Fibroblast of peridontal ligament (primary cell): ENCODE measurements at regions not wholly inside any gene's neighbourhood (a gene's known extent, or its start where the extent isn't known, plus 50 kb on each side); places are given as distances from the start of the nearest gene placed in this dataset.

Experiments
- DNase-seq: peaks from one replicate; pipeline ENCODE4 v3.0.0-alpha.2; 2010; ENCODE audit errors: extremely low read depth

GRCh38 chrX:805103-805670 is 174.6 kb downstream of the SHOX start:
- no peak for DNase-seq

DNA sequence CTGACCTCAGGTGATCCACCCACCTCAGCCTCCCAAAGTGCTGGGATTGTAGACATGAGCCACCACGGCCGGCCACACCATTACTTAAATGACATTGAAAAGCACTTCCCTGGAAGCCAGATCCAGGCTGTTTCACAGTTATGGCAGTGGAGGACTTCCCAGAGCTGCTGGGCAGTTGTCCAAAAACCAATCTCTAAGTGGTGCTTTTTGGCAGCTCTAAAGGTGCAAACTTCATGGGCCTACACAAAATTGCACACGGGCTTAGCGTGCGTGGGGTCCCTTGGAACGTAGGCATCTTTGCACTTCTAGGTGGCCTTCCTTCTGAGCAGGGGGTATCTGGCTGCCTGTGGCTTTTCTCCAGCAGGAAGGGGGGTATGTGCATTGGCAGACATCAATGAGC is 172.3 kb downstream of the SHOX start:
- DNase-seq = no peak

- no peak for DNase-seq
Measured at GRCh38 chrX:799808-800207, 169.2 kb downstream of the SHOX start.

GRCh38 chrX:794311-794710 is 163.7 kb downstream of the SHOX start:
- no peak for DNase-seq

- DNase-seq = no peak
Measured at GRCh38 chrX:793216-793770, 162.7 kb downstream of the SHOX start.

- no peak for DNase-seq
Measured at GRCh38 chrX:791479-792034, 161.0 kb downstream of the SHOX start.

DNA sequence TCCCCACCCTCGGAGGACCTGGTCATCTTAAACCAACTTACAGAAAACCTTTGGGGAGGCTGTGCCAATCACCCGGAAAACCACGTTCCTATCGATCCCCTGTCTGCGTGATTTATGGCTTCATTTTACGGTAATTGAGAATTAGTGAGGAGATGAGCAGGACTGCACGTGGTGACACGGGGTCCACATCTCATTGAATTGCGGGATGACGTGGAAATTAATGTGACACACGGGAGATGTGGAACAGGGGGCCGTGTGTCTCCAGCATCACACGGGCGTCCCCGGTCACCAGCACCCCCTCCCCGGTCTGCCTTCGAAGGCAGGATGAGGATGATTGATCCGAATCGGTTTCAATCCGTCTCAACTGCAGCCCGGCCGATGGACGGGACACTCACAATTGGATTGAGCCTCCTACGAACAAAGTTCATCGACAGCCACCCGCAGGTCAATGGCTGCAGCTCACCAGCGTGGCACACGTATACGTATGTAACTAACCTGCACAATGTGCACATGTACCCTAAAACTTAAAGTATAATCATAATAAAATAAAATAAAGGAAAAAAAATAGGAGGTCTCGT is 160.3 kb downstream of the SHOX start:
- no peak for DNase-seq

- no peak for DNase-seq
Measured at GRCh38 chrX:790041-790506, 159.5 kb downstream of the SHOX start.

DNA sequence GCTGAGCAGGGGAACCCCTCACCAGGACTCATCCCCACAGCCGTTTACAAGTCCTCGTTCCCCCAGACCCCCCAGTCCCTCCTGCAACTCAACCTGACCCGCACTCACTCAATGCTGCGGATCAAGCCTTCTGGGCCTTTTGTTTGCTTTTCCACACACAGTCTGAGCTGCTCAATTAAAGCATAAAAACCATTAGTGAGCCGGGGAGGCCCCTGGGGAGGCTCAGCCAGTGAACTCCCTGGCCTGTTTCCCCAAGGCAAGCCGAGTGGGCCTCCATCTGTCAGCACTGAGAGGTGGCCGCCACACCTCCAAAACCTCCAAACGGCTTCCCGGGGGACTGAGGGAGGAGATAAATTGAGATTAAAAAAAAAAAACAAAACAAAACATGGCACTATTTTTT is 158.5 kb downstream of the SHOX start:
- DNase-seq = no peak

- DNase-seq = no peak
Measured at GRCh38 chrX:786441-786881, 155.9 kb downstream of the SHOX start.

- DNase-seq = no peak
Measured at GRCh38 chrX:784829-785228, 154.2 kb downstream of the SHOX start.

- DNase-seq = no peak
Measured at GRCh38 chrX:781224-782204, 150.9 kb downstream of the SHOX start.

- DNase-seq = no peak
Measured at GRCh38 chrX:776529-777230, 146.1 kb downstream of the SHOX start.

DNA sequence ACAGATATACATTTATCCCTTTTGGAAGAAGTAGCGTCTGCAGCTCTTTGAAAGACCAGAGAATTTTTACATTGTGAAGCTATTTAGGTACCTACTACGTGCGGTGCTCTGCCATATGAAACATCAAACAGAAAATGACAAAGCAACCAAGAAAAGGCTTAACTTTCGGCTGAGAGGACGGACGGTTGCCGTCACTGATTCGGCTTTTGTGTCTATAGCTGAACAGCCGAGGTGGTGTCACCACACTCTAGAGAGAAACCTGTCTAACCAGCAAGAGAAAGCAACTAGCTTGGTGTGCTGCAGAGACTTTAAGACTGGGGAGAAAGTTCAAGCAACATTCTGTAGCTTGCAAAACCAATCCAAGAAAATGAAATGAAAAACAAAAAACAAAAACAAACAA is 145.5 kb downstream of the SHOX start:
- DNase-seq = no peak

DNA sequence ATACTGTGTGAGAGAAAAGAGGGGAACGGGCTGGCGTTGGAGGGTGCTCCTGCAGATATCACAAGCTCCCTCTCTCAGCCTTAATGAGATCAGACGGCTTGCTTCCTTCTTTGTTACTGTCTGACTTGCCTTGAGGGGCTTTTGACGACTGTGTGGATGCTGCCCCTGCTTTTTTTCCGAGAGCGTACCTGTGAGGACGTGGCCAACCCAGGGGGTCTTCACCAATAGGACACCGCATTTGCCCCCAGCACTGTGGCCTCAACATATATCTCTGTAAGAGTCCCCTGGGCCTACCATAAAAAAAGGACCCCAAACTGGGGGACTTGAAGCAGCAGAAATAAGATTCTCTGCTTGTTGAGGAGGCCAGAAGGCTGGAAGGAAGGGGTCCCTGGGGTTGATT is 143.9 kb downstream of the SHOX start:
- no peak for DNase-seq

GRCh38 chrX:773292-774025 is 142.9 kb downstream of the SHOX start:
- DNase-seq = no peak

DNA sequence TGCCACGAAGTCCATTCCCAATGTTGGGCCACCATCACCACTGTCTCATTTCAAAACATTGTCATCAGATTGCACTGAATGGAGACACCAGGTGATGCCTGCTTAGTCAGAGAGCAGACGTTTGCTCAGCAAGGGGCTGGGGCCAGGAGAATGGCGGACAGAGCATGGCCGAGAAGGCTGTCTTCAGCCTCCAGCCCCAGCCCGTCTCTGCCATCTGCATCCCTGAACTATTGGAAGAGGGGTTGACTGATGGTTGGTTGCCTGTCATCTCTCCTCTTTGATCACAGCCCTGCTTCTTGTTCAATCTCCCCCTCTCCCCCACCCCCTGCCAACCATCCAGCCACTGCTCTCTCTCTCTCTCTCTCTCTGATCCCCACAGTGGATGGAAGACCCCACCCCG is 140.9 kb downstream of the SHOX start:
- DNase-seq = no peak

- DNase-seq = no peak
Measured at GRCh38 chrX:769796-770195, 139.2 kb downstream of the SHOX start.

DNA sequence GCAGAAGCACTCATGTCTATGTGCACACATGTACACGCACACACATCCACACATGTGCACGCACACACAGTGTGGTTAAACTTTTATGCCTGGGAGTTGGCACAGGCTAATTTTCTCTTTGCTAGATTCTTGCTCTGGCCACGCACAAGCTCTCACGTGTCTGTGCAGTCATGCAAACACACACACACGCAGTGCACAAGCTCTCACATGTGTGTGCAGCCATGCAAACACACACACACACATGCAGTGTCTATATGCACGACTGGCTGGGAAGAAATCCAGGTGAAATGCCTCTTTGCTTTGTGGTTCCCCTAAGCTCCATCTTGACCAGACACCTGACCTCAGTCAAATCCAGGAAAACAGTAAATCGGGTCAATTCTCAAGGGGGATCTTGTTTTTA is 138.0 kb downstream of the SHOX start:
- no peak for DNase-seq

GRCh38 chrX:758917-759316 is 128.3 kb downstream of the SHOX start:
- no peak for DNase-seq

DNA sequence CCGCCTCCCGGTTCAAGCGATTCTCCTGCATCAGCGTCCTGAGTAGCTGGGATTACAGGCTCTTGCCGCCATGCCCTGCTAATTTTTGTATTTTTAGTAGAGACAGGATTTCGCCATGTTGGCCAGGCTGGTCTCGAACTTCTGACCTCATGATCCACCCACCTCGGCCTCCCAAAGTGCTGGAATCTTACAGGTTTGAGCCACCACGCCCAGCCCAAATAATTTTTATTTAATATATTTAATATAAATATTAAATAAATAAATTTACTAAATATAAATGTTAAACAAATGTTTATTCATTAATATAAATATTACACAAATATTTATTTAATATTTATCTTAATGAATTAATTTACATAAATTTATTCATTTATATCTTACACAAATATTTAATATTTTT is 120.2 kb downstream of the SHOX start:
- DNase-seq = no peak
